Keratinocyte (primary cell): ENCODE measurements at regions not wholly inside any gene's neighbourhood (a gene's known extent, or its start where the extent isn't known, plus 50 kb on each side); places are given as distances from the start of the nearest gene placed in this dataset.

Source experiments
- EZH2 ChIP-seq: IDR thresholded peaks from one replicate; pipeline ENCODE4 v1.6.1; 2012; ENCODE audit warnings: inconsistent platforms, mild to moderate bottlenecking, low read length, moderate library complexity
- TF ChIP-seq, protein P1 (sequence below), 3 experiments: IDR thresholded peaks in 1 of 3; conservative IDR thresholded peaks in 1 of 3; optimal IDR thresholded peaks in 1 of 3; 2 replicates in 2 of 3; 3 replicates in 1 of 3; pipeline versions ENCODE3 to v1.5.1; 2011; ENCODE audit warnings: low read length in 3 of 3, mild to moderate bottlenecking in 3 of 3, moderate library complexity in 2 of 3, control low read depth in 1 of 3, inconsistent platforms in 1 of 3; ENCODE audit not compliant: insufficient read depth in 2 of 3; ENCODE audit errors: extremely low read depth in 1 of 3

DNA sequence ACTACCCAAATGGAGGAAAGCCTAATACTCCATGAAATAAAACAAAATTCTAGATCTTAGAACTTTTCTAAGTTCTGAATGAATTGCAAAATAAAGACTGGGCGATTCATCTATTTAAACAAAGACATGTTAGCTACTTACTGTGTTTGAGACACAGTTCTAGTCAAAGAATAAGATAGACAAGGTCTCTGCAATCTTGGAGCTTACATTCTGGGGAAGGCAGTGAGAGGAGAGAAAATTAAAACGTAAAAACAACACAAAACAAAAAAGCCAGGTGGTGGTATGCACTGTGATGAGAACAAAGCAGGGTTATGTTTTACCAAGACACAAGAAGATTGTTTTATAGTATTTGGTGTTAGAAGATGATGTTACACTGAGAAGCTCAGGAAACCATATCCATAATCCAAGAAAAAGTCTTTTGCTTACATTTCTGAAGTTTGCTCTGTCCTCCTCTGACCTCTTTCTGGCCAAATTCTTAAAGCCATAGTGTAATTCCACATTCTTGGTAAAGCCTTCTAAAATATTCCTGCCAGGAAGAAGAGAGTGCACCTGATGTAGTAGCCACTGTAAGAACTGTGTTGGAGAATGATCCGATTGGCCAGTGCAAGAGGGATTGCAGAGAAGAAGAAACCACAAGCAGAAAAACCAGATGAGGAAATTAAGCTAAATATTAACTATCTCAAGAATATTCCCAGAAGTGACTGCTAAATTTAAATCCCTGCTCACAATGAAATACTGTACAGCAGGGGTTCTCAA lies 218.4 kb downstream of the PCSK1 start:
- TF ChIP-seq, protein P1, sequence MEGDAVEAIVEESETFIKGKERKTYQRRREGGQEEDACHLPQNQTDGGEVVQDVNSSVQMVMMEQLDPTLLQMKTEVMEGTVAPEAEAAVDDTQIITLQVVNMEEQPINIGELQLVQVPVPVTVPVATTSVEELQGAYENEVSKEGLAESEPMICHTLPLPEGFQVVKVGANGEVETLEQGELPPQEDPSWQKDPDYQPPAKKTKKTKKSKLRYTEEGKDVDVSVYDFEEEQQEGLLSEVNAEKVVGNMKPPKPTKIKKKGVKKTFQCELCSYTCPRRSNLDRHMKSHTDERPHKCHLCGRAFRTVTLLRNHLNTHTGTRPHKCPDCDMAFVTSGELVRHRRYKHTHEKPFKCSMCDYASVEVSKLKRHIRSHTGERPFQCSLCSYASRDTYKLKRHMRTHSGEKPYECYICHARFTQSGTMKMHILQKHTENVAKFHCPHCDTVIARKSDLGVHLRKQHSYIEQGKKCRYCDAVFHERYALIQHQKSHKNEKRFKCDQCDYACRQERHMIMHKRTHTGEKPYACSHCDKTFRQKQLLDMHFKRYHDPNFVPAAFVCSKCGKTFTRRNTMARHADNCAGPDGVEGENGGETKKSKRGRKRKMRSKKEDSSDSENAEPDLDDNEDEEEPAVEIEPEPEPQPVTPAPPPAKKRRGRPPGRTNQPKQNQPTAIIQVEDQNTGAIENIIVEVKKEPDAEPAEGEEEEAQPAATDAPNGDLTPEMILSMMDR (optimal IDR thresholded peaks at IDR 0.05 in 1 of 3, IDR thresholded peaks at IDR 0.05 in 1 of 3, conservative IDR thresholded peaks at IDR 0.05 in 1 of 3; ENCODE audit: extremely low read depth in 1 of 3, insufficient read depth in 2 of 3, low read length in 3 of 3) = no peak
- no peak for TF ChIP-seq EZH2
